Heart left ventricle (tissue), 16 donors: ENCODE measurements at regions not wholly inside any gene's neighbourhood (a gene's known extent, or its start where the extent isn't known, plus 50 kb on each side); places are given as distances from the start of the nearest gene placed in this dataset.

ENCODE experiments used
- ATAC-seq, 4 donors: fragments of 200-7000 bp; cut with Tn5 transposase; one replicate each; pipeline ENCODE4 v1.9.1; 2020 to 2022; ENCODE audit warnings: moderate library complexity in 4 of 4, mild to moderate bottlenecking in 3 of 4, moderate number of reproducible peaks in 1 of 4
- DNase-seq, 5 donors: peaks; one replicate each; pipeline ENCODE4 v3.0.0-alpha.2; 2020
- H3K27ac ChIP-seq, 12 donors: fragments of 200-600 bp; sonication (generic) in 4 of 12; one replicate each; pipeline versions ENCODE4 v1.5.0 to v1.8.0; 2016 to 2022; ENCODE audit warnings: mild to moderate bottlenecking in 2 of 12
- H3K27me3 ChIP-seq, 9 donors: fragments of 200-600 bp; sonication (generic) in 2 of 9; one replicate each; pipeline versions ENCODE4 v1.5.1 to v1.8.0; 2016 to 2022; ENCODE audit warnings: mild to moderate bottlenecking in 3 of 9
- H3K36me3 ChIP-seq, 9 donors: fragments of 200-600 bp; sonication (generic) in 2 of 9; one replicate each; pipeline versions ENCODE4 v1.5.0 to v1.8.0; 2018 to 2022; ENCODE audit warnings: mild to moderate bottlenecking in 2 of 9
- H3K4me1 ChIP-seq, 12 donors: fragments of 200-600 bp; sonication (generic) in 4 of 12; one replicate each; pipeline versions ENCODE4 v1.5.0 to v1.8.0; 2016 to 2022; ENCODE audit warnings: mild to moderate bottlenecking in 3 of 12
- H3K4me3 ChIP-seq, 12 donors: fragments of 200-600 bp; sonication (generic) in 4 of 12; one replicate each; pipeline versions ENCODE4 v1.5.0 to v1.8.0; 2017 to 2022; ENCODE audit warnings: mild to moderate bottlenecking in 9 of 12, moderate library complexity in 4 of 12
- H3K9me3 ChIP-seq, 12 donors: fragments of 200-600 bp; sonication (generic) in 4 of 12; one replicate each; pipeline versions ENCODE4 v1.5.0 to v1.8.0; 2016 to 2022; ENCODE audit warnings: mild to moderate bottlenecking in 1 of 12
- POLR2A ChIP-seq, 2 donors: fragments of 450-650 bp; IDR thresholded peaks; one replicate each; pipeline ENCODE4 v1.6.1; 2017; ENCODE audit warnings: antibody characterized with exemption in 2 of 2, mild to moderate bottlenecking in 2 of 2, moderate library complexity in 2 of 2
- WGBS, 4 donors: extraction: QIAGEN DNeasy Blood & Tissue Kit in 2 of 4; methylation state at CpG; one replicate each; pipeline versions ENCODE4 v1.1.5 to v1.1.7; 2013 to 2018; 5-methylcytosine and 5-hydroxymethylcytosine counted together
- intact Hi-C, 10 donors: fragments of 100-400 bp; cut with DNase I; formaldehyde crosslinking; loops; one replicate each; pipeline versions ENCODE4 v1.11.1 to v1.14.2; 2022
- TF ChIP-seq, protein P1 (sequence below), 12 donors: fragments of 200-600 bp; sonication (generic) in 4 of 12; IDR thresholded peaks; one replicate each; pipeline versions ENCODE4 v1.5.0 to v1.8.0; 2018 to 2022; ENCODE audit warnings: antibody characterized with exemption in 12 of 12, mild to moderate bottlenecking in 5 of 12
- donor health status: ischemic (EF 13 %, LVEDD 7.1; RV severe dilation, severe dysfunction).
- donor health status: healthy with polysubstance abuse.
- donor health status: DM: no; HTN: yes; CAD: no.
- donor health status: DM: no; HTN: no; CAD: no.
- donor health status: ischemic (EF 25% LVEDD 6.9; RV normal size, moderate dysfunction).
- donor health status: ischemic (EF 25% LVEDD 5.7; RV mildly dilated, moderate dysfunction).
- donor health status: healthy.
- donor health status: DM: yes; HTN: yes; CAD: no.
- donor health status: ischemic (EF 35%, LVEDD 5.7; RV mildly dilated, moderate dysfunction).
- donor health status: nonischemic (EF 11% LVEDD 7.7; RV severe dilation, severe dysfunction).
- donor health status: DM: yes; HTN: yes; CAD: no.
- donor health status: PGD.
- donor health status: ischemic (EF 29% LVEDD 5.4; RV normal size, mild dysfunction).
- donor health status: nonischemic (EF 23%, LVEDD 6.1; RV moderate dilation, normal function).

DNA sequence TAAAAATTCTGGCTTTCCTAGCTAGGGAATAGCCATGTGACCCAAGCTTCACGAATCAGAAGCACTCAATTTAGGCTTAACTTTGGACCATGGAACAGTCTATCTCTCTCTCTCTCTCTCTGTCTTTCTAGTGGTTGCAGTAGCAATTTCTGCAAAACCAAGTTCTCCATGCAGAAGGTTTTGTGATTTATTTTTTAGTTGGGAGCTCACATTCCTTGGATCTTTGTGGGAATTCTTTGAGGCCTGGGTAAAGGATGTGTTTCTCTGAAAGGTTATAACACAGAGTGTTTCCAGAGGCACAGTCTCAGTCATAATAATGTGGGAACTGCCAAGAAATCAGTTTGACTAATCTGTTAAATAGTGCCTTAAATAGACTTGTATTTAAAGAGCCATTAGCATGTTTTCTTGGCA lies 112.3 kb upstream of the COL11A1 start:
- DNase-seq (no peak), ATAC-seq (no peak)
- no peak overlapping the region for H3K27ac ChIP-seq
- H3K4me1 ChIP-seq: no peaks in the 10 kb centered on the region
- no peaks in the 10 kb centered on the region for H3K36me3 ChIP-seq
- no peaks in the 10 kb centered on the region for H3K27me3 ChIP-seq
- H3K4me3 ChIP-seq: no peak overlapping the region
- intact Hi-C loops: no loop called here
- 53 to 71% (median 62%) methylated on average over 1 of the region's 1 CpG for WGBS, 4 donors
- no peaks in the 10 kb centered on the region for H3K9me3 ChIP-seq
- TF ChIP-seq, protein P1, sequence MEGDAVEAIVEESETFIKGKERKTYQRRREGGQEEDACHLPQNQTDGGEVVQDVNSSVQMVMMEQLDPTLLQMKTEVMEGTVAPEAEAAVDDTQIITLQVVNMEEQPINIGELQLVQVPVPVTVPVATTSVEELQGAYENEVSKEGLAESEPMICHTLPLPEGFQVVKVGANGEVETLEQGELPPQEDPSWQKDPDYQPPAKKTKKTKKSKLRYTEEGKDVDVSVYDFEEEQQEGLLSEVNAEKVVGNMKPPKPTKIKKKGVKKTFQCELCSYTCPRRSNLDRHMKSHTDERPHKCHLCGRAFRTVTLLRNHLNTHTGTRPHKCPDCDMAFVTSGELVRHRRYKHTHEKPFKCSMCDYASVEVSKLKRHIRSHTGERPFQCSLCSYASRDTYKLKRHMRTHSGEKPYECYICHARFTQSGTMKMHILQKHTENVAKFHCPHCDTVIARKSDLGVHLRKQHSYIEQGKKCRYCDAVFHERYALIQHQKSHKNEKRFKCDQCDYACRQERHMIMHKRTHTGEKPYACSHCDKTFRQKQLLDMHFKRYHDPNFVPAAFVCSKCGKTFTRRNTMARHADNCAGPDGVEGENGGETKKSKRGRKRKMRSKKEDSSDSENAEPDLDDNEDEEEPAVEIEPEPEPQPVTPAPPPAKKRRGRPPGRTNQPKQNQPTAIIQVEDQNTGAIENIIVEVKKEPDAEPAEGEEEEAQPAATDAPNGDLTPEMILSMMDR (IDR thresholded peaks at IDR 0.05): no peak
- TF ChIP-seq POLR2A (IDR thresholded peaks at IDR 0.05): no peak

DNA sequence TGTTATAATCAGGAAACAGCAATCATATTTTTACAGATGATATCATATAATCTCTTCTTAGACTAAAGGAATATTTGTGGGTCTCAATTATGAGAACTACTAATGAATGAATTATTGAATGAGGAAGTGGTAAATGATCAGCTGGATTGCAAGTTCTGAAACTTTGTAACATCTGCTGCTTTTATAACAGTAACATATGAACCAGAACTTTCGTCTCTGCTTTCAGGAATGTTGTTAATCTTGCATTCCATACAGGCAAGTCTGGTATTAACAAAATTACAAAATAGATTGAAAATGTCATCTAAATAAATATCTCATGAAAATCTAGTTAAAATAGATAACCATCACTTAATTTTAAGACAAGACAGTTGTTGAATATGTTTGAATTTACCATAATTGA lies 110.5 kb upstream of the COL11A1 start:
- WGBS, 4 donors: 66 to 76% (median 73%) methylated on average over 1 of the region's 1 CpG
- DNase-seq (no peak), ATAC-seq (no peak)
- intact Hi-C loops: no loop called here
- TF ChIP-seq POLR2A (IDR thresholded peaks at IDR 0.05): no peak
- TF ChIP-seq, protein P1 (IDR thresholded peaks at IDR 0.05): no peak
- Histone ChIP-seq H3K27ac (no peak overlapping the region), H3K4me1 (no peaks in the 10 kb centered on the region), H3K27me3 (no peaks in the 10 kb centered on the region), H3K9me3 (no peaks in the 10 kb centered on the region), H3K4me3 (no peak overlapping the region), H3K36me3 (no peaks in the 10 kb centered on the region)

DNA sequence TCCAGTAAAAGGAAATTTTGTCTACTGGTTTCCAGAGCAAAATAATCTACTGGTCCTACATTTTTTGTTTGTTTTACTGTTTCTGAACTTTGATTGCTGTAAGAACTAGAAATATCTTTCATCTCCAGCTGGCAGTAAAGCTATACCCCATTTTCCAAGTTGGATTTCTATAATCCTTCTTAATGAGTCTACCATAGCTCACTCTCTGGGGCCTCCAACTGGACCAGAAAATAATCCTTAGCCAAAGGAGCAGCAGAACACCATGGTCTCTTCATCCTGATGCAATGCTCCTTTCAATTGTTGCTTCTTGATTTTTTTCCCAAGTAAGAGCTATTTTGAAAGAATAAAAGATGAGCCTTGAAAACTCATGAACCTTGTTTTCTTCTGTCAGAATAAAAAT lies 110.0 kb upstream of the COL11A1 start:
- no peak for ATAC-seq
- Histone ChIP-seq H3K36me3 (no peaks in the 10 kb centered on the region), H3K4me3 (no peak overlapping the region), H3K27me3 (no peaks in the 10 kb centered on the region), H3K9me3 (no peaks in the 10 kb centered on the region), H3K4me1 (no peaks in the 10 kb centered on the region), H3K27ac (no peak overlapping the region)
- no peak for DNase-seq
- TF ChIP-seq POLR2A (IDR thresholded peaks at IDR 0.05): no peak
- TF ChIP-seq, protein P1 (IDR thresholded peaks at IDR 0.05): no peak
- intact Hi-C loops: no loop called here

DNA sequence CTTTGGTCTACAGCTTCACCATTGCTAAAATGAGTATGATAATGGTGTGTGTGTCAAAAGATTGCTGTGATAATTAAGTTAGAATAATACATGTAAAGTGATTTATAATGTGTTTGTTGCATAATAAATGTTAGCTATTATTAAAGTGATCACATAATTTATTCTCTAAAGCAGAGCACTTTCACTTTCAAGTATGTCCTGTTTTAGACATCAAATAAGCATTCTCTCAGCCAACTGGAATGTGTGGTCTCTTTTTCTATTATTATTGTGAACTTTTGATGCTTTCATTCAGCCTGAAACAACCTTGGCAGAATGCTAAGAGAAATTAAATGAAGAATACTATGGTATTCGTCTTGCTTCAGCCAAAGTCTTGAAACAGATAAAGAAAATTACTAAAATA lies 102.8 kb upstream of the COL11A1 start:
- Histone ChIP-seq H3K36me3 (no peaks in the 10 kb centered on the region), H3K27ac (no peak overlapping the region), H3K4me1 (no peaks in the 10 kb centered on the region), H3K27me3 (no peaks in the 10 kb centered on the region), H3K4me3 (no peak overlapping the region), H3K9me3 (no peaks in the 10 kb centered on the region)
- ATAC-seq: no peak
- intact Hi-C loops: no loop called here
- TF ChIP-seq POLR2A (IDR thresholded peaks at IDR 0.05): no peak
- TF ChIP-seq, protein P1 (IDR thresholded peaks at IDR 0.05): no peak
- no peak for DNase-seq
- WGBS, 4 donors: 42 to 58% (median 48%) methylated on average over 1 of the region's 1 CpG
